Thyroid gland (tissue), 4 donors: ENCODE measurements at regions not wholly inside any gene's neighbourhood (a gene's known extent, or its start where the extent isn't known, plus 50 kb on each side); places are given as distances from the start of the nearest gene placed in this dataset.

Experiments used
- CTCF ChIP-seq, 6 experiments: fragments of 200-600 bp in 3 of 6; fragments of 450-650 bp in 3 of 6; sonication (generic) in 3 of 6; IDR thresholded peaks; one replicate each; pipeline ENCODE4 v1.5.1; 2016 to 2019; ENCODE audit warnings: antibody characterized with exemption in 6 of 6, mild to moderate bottlenecking in 2 of 6, inconsistent platforms in 1 of 6, moderate library complexity in 1 of 6
- POLR2A ChIP-seq, 2 donors: fragments of 450-650 bp; IDR thresholded peaks; one replicate each; pipeline ENCODE4 v1.6.1; 2017; ENCODE audit warnings: antibody characterized with exemption in 2 of 2, mild to moderate bottlenecking in 2 of 2, moderate library complexity in 1 of 2

- TF ChIP-seq CTCF (IDR thresholded peaks at IDR 0.05) (no peak), POLR2A (IDR thresholded peaks at IDR 0.05) (no peak)
These were observed 672.5 kb downstream of the PRELID2 start for GRCh38 chr5:145162626-145163025.
